Ishikawa (cell line): ENCODE measurements at regions not wholly inside any gene's neighbourhood (a gene's known extent, or its start where the extent isn't known, plus 50 kb on each side); places are given as distances from the start of the nearest gene placed in this dataset.

Source experiments
- CEBPB ChIP-seq: IDR thresholded peaks from 2 replicates; pipeline ENCODE4 v1.6.1; 2012
- CREB1 ChIP-seq: IDR thresholded peaks from 2 replicates; pipeline ENCODE4 v1.6.1; 2012; ENCODE audit warnings: low read depth
- EGR1 ChIP-seq: IDR thresholded peaks from 2 replicates; pipeline ENCODE4 v1.6.1; 2012
- EP300 ChIP-seq: IDR thresholded peaks from 2 replicates; pipeline ENCODE4 v1.6.1; 2012; ENCODE audit warnings: borderline replicate concordance
- FOXM1 ChIP-seq: IDR thresholded peaks from 2 replicates; pipeline ENCODE4 v1.6.1; 2012; ENCODE audit warnings: low read depth, borderline replicate concordance
- NFIC ChIP-seq: IDR thresholded peaks from 2 replicates; pipeline ENCODE4 v1.6.1; 2012
- RAD21 ChIP-seq: IDR thresholded peaks from 2 replicates; pipeline ENCODE4 v1.6.1; 2012; ENCODE audit warnings: low read depth
- REST ChIP-seq: IDR thresholded peaks from 2 replicates; pipeline ENCODE4 v1.6.1; 2012; ENCODE audit warnings: low read depth, mild to moderate bottlenecking
- TAF1 ChIP-seq: IDR thresholded peaks from 2 replicates; pipeline ENCODE4 v1.6.1; 2012; ENCODE audit warnings: low read depth, mild to moderate bottlenecking
- TCF12 ChIP-seq: IDR thresholded peaks from 2 replicates; pipeline ENCODE4 v1.6.1; 2012; ENCODE audit warnings: low read depth
- TEAD4 ChIP-seq: IDR thresholded peaks from 2 replicates; pipeline ENCODE4 v1.6.1; 2012
- USF1 ChIP-seq: IDR thresholded peaks from 2 replicates; pipeline ENCODE4 v1.6.1; 2012
- YY1 ChIP-seq: IDR thresholded peaks from 2 replicates; pipeline ENCODE4 v1.6.1; 2012; ENCODE audit warnings: low read depth
- ZBTB7A ChIP-seq: IDR thresholded peaks from 2 replicates; pipeline ENCODE4 v1.6.1; 2012; ENCODE audit warnings: low read depth
- TF ChIP-seq, protein P1 (sequence below): IDR thresholded peaks from 2 replicates; pipeline ENCODE4 v1.6.1; 2012

GRCh38 chr7:17680943-17681351 lies 259.3 kb downstream of the SNX13 start:
- TF ChIP-seq EP300: no peak
- no peak for TF ChIP-seq YY1
- TF ChIP-seq RAD21: peak; percentile 53

DNA sequence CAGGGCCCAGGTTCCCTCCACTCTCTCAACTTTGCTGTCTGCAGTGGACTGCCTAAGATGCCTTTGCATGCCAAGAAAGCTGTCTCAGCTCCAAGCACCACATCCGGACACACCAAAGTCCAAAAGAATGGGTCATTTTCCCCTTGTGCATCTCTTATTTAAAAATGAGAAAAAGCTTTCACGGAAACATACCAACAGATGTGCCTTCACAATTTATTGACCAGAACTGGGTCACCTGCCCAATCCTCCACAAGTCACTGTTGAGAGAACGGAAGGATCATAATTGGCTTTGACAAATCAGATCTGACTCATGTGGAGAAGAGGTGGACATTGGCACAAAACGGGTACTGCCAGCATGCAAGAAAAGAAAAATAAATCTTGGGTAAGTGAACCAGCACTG lies 258.3 kb downstream of the SNX13 start:
- TF ChIP-seq REST (no peak), EGR1 (no peak), FOXM1 (no peak), USF1 (no peak), TCF12 (no peak)
- TF ChIP-seq, protein P1, sequence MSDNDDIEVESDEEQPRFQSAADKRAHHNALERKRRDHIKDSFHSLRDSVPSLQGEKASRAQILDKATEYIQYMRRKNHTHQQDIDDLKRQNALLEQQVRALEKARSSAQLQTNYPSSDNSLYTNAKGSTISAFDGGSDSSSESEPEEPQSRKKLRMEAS: no peak

DNA sequence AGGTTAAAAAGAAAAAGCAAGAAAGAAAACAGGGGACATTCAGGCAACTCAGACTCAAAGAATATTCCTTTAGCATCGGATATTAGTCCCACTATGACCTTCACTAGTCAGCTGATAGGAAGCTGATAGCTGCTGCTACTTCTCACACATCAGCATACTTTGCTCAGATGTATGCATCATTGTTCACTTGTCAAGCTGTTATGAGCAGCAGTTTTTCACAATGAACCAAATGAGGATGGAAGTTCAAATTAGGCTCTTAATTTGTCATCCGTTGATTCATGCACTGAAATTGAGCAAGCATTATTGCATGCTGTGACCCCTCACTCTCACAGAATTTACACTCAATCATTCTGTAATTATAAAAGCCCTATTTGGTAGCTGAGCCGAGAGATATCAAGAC lies 257.7 kb downstream of the SNX13 start:
- TF ChIP-seq CEBPB (no peak), NFIC (no peak), FOXM1 (no peak), ZBTB7A (no peak), YY1 (no peak), EP300 (no peak), EGR1 (no peak), REST (no peak), USF1 (no peak), CREB1 (no peak), TCF12 (no peak), TEAD4 (no peak), TAF1 (no peak), RAD21 (no peak)
- TF ChIP-seq, protein P1: no peak

- TF ChIP-seq NFIC: no peak
- TF ChIP-seq REST: no peak
- no peak for TF ChIP-seq RAD21
- TF ChIP-seq, protein P1: no peak
Observed at GRCh38 chr7:17685141-17685540, 255.2 kb downstream of the SNX13 start.

- TF ChIP-seq REST (no peak), CREB1 (no peak), RAD21 (no peak), USF1 (no peak), EP300 (no peak), TEAD4 (no peak), NFIC (no peak), CEBPB (no peak), TCF12 (no peak), ZBTB7A (no peak), YY1 (no peak), FOXM1 (no peak), EGR1 (no peak), TAF1 (no peak)
- TF ChIP-seq, protein P1: no peak
Observed at GRCh38 chr7:17687361-17687760, 252.9 kb downstream of the SNX13 start.
